ENCODE measurements at regions not wholly inside any gene's neighbourhood (a gene's known extent, or its start where the extent isn't known, plus 50 kb on each side); places are given as distances from the start of the nearest gene placed in this dataset.

GRCh38 chr16:51474414-51475091 lies 323.5 kb upstream of the SALL1 start:
- Histone ChIP-seq H3K27me3 (ENCODE audit: control insufficient read depth, insufficient read depth, low read length) (no peaks in the 10 kb centered on the region), H3K4me3 (ENCODE audit: low read length) (no peak overlapping the region), H3K4me1 (ENCODE audit: control insufficient read depth, insufficient read depth, low read length) (no peaks in the 10 kb centered on the region), H3K27ac (ENCODE audit: low read length) (no peak overlapping the region), H3K36me3 (ENCODE audit: control insufficient read depth, insufficient read depth, low read length) (no peaks in the 10 kb centered on the region), H3K9me3 (ENCODE audit: control insufficient read depth, insufficient read depth, low read length) (no peaks in the 10 kb centered on the region)
- TF ChIP-seq CTCF (IDR thresholded peaks at IDR 0.05): no peak
- ATAC-seq (no peak), DNase-seq (no peak)
- Mint-ChIP-seq H3K4me1 (no peaks in the 10 kb centered on the region), H3K36me3 (no peaks in the 10 kb centered on the region), H3K9me3 (peaks cover 2 to 6% of the 10 kb centered on the region in 2 donors), H3K27ac (no peak overlapping the region), H3K4me3 (no peak overlapping the region), H3K27me3 (ENCODE audit: low read depth in 2 of 2) (no peaks in the 10 kb centered on the region)
- no CpG with 5 or more reads among the region's 1 CpG for WGBS (ENCODE audit: insufficient coverage)
- intact Hi-C loops (cut with micrococcal nuclease): no loop called here

DNA sequence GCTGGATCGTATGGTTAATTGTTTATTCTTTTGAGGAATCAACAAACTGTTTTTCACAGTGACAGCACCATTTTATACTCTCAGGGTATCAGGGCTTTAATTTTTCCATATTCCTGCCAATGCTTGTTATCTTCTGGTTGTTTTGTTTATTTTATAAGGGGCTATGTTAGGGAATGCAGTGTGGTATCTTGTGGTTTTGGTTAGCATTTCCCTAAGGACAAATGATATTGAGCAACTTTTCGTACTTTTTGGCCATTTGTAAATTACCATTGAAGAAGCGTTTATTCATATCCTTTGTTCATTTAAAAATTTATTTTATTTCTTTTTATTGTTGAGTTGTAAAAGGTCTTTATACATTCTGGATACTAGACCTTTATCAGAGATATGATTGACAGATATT lies 322.0 kb upstream of the SALL1 start:
- WGBS (ENCODE audit: insufficient coverage): no CpG with 5 or more reads among the region's 3 CpGs
- H3K36me3 Mint-ChIP-seq: no peaks in the 10 kb centered on the region
- no peak overlapping the region for H3K27ac Mint-ChIP-seq

GRCh38 chr16:51470492-51470891 lies 319.4 kb upstream of the SALL1 start:
- WGBS (ENCODE audit: insufficient coverage): 60% methylated on average over 4 of the region's 4 CpGs
- H3K27ac ChIP-seq (ENCODE audit: low read length): no peak overlapping the region
- Mint-ChIP-seq H3K27me3 (ENCODE audit: low read depth in 2 of 2) (no peaks in the 10 kb centered on the region), H3K9me3 (peaks cover 0 to 1% of the 10 kb centered on the region in 2 donors), H3K36me3 (no peaks in the 10 kb centered on the region), H3K27ac (no peak overlapping the region), H3K4me3 (no peak overlapping the region), H3K4me1 (no peaks in the 10 kb centered on the region)
- intact Hi-C loops (cut with micrococcal nuclease): no loop called here
- H3K9me3 ChIP-seq (ENCODE audit: control insufficient read depth, insufficient read depth, low read length): no peaks in the 10 kb centered on the region
- no peaks in the 10 kb centered on the region for H3K4me1 ChIP-seq (ENCODE audit: control insufficient read depth, insufficient read depth, low read length)
- H3K4me3 ChIP-seq (ENCODE audit: low read length): no peak overlapping the region
- DNase-seq (no peak), ATAC-seq (no peak)
- TF ChIP-seq CTCF (IDR thresholded peaks at IDR 0.05): no peak
- no peaks in the 10 kb centered on the region for H3K36me3 ChIP-seq (ENCODE audit: control insufficient read depth, insufficient read depth, low read length)
- H3K27me3 ChIP-seq (ENCODE audit: control insufficient read depth, insufficient read depth, low read length): no peaks in the 10 kb centered on the region

More for the DNA sequence above, 322.0 kb upstream of the SALL1 start:
- intact Hi-C loops (cut with micrococcal nuclease): no loop called here
- H3K9me3 Mint-ChIP-seq: peaks cover 2 to 5% of the 10 kb centered on the region in 2 donors
- H3K9me3 ChIP-seq (ENCODE audit: control insufficient read depth, insufficient read depth, low read length): no peaks in the 10 kb centered on the region
- no peak overlapping the region for H3K4me3 ChIP-seq (ENCODE audit: low read length)
- no peak overlapping the region for H3K27ac ChIP-seq (ENCODE audit: low read length)
- no peak for ATAC-seq
- DNase-seq: no peak
- H3K36me3 ChIP-seq (ENCODE audit: control insufficient read depth, insufficient read depth, low read length): no peaks in the 10 kb centered on the region
- H3K4me1 Mint-ChIP-seq: no peaks in the 10 kb centered on the region
- no peaks in the 10 kb centered on the region for H3K27me3 ChIP-seq (ENCODE audit: control insufficient read depth, insufficient read depth, low read length)
- no peak overlapping the region for H3K4me3 Mint-ChIP-seq
- no peak for TF ChIP-seq CTCF (IDR thresholded peaks at IDR 0.05)
- no peaks in the 10 kb centered on the region for H3K4me1 ChIP-seq (ENCODE audit: control insufficient read depth, insufficient read depth, low read length)
- no peaks in the 10 kb centered on the region for H3K27me3 Mint-ChIP-seq (ENCODE audit: low read depth in 2 of 2)

GRCh38 chr16:51464996-51465395 lies 313.9 kb upstream of the SALL1 start:
- H3K27ac ChIP-seq (ENCODE audit: low read length): no peak overlapping the region
- Mint-ChIP-seq H3K4me3 (no peak overlapping the region), H3K27ac (no peak overlapping the region), H3K36me3 (no peaks in the 10 kb centered on the region), H3K27me3 (ENCODE audit: low read depth in 2 of 2) (no peaks in the 10 kb centered on the region), H3K9me3 (peaks cover 0 to 2% of the 10 kb centered on the region in 2 donors), H3K4me1 (no peaks in the 10 kb centered on the region)
- H3K4me3 ChIP-seq (ENCODE audit: low read length): no peak overlapping the region
- DNase-seq: no peak
- ATAC-seq: no peak
- 65% methylated on average over 5 of the region's 5 CpGs for WGBS (ENCODE audit: insufficient coverage)
- no peaks in the 10 kb centered on the region for H3K27me3 ChIP-seq (ENCODE audit: control insufficient read depth, insufficient read depth, low read length)
- TF ChIP-seq CTCF (IDR thresholded peaks at IDR 0.05): no peak
- H3K4me1 ChIP-seq (ENCODE audit: control insufficient read depth, insufficient read depth, low read length): no peaks in the 10 kb centered on the region
- H3K9me3 ChIP-seq (ENCODE audit: control insufficient read depth, insufficient read depth, low read length): no peaks in the 10 kb centered on the region
- H3K36me3 ChIP-seq (ENCODE audit: control insufficient read depth, insufficient read depth, low read length): no peaks in the 10 kb centered on the region
- intact Hi-C loops (cut with micrococcal nuclease): no loop called here
